ENCODE measurements at regions not wholly inside any gene's neighbourhood (a gene's known extent, or its start where the extent isn't known, plus 50 kb on each side); places are given as distances from the start of the nearest gene placed in this dataset.
"Not testable (repeated sequence)": the region's sequence is repeated elsewhere in the genome, so short reads cannot be mapped to it uniquely, and the experiment has no call there.

DNA sequence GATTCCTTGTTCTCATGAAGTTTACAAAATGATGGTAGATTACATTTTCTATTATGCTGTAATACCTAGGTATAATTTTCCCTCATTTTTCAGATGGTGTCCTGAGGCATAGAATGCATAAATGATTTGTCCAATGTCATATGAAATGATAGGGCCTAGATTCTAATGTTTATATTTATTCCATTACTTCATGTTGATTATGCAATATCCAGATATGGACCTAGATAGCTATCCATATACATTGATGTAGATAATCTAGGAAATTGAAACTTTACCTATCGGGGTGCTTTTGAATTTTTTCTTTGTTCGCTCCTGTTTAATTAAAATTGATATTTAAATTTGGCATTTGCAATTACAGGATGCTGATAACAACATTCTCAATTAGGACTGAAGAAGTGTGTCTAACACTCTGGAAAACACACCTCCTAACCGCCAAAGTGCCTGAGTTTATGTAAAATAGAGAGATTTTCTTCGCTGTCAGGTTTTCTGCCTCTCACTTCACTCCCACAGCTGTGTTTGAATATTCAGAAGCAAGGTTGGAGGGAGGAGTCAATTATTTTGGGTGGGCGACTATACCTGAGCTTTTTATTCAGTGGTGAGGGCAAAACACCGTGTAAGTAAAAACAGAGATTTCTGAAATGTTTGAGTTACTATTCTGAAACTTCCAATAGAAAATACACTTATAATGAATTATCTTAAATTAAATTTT lies 164.4 kb upstream of the ATP2B1 start:
- no peak for DNase-seq (ENCODE audit: low read depth)
- no peak overlapping the region for H3K4me3 ChIP-seq (ENCODE audit: low read length)
- TF ChIP-seq, protein P1, sequence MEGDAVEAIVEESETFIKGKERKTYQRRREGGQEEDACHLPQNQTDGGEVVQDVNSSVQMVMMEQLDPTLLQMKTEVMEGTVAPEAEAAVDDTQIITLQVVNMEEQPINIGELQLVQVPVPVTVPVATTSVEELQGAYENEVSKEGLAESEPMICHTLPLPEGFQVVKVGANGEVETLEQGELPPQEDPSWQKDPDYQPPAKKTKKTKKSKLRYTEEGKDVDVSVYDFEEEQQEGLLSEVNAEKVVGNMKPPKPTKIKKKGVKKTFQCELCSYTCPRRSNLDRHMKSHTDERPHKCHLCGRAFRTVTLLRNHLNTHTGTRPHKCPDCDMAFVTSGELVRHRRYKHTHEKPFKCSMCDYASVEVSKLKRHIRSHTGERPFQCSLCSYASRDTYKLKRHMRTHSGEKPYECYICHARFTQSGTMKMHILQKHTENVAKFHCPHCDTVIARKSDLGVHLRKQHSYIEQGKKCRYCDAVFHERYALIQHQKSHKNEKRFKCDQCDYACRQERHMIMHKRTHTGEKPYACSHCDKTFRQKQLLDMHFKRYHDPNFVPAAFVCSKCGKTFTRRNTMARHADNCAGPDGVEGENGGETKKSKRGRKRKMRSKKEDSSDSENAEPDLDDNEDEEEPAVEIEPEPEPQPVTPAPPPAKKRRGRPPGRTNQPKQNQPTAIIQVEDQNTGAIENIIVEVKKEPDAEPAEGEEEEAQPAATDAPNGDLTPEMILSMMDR (IDR thresholded peaks at IDR 0.05; ENCODE audit: insufficient read depth, low read depth, low read length, missing control alignments) = no peak

GRCh38 chr12:89870413-89871184 lies 162.0 kb upstream of the ATP2B1 start:
- no peak for DNase-seq (ENCODE audit: low read depth)
- TF ChIP-seq, protein P1 (IDR thresholded peaks at IDR 0.05; ENCODE audit: insufficient read depth, low read depth, low read length, missing control alignments) = no peak
- H3K4me3 ChIP-seq (ENCODE audit: low read length) = no peak overlapping the region

DNA sequence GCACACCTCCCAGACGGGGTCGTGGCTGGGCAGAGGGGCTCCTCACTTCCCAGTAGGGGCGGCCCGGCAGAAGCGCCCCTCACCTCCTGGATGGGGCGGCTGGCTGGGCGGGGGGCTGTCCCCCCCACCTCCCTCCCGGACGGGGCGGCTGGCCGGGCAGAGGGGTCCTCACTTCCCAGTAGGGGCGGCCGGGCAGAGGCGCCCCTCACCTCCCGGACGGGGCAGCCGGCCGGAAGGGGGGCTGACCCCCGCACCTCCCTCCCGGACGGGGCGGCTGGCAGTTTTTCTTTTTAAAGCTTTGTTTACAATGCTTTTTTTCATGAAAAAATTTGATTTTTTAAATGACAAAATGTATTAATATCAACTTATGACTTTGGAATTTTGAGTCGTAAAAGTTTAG lies 159.0 kb upstream of the ATP2B1 start:
- H3K4me3 ChIP-seq (ENCODE audit: low read length); DNase-seq (ENCODE audit: low read depth): not testable (repeated sequence)

DNA sequence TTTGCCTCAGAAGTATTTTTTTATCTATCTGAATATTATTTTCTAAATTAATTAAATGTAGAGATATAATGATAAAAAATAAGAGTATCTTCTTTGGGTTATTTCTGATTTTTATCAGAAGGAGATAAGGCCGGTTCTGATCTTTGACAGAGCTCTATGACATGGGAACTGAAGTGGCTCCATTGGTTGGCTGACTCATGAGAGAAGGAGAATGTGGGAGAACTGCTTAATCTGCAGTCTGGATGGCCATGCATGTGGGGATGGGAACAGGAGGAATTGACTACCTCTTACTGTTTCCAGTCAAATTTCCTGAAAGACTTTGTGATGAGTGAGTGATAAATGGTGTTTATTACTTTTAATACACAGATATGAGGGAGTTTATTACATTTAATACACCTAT lies 155.8 kb upstream of the ATP2B1 start:
- peak; percentile 40 for DNase-seq (ENCODE audit: low read depth)
- TF ChIP-seq, protein P1 (IDR thresholded peaks at IDR 0.05; ENCODE audit: insufficient read depth, low read depth, low read length, missing control alignments) = no peak
- H3K4me3 ChIP-seq (ENCODE audit: low read length) = no peak overlapping the region

DNA sequence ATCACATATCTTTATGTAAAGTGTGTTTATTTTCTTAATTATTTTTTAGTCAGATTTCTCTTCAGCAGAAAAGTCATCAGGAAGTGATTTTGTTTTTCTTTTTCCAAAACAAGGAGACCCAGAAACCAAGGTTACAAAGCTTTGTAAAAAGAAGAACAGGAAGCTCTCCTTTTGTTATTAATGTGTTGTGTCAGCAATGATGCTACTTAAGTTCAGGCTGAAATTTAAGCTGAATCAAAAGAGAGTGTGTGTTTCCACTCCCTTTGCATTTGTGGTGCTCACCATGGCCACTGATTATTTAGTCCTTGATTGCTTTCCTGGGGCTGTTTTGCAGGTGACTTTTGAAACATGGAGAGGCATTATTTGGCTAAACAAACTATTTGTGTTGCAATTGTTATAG lies 155.3 kb upstream of the ATP2B1 start:
- TF ChIP-seq, protein P1 (IDR thresholded peaks at IDR 0.05; ENCODE audit: insufficient read depth, low read depth, low read length, missing control alignments) = no peak
- DNase-seq (ENCODE audit: low read depth) = no peak
- no peak overlapping the region for H3K4me3 ChIP-seq (ENCODE audit: low read length)

GRCh38 chr12:89863493-89863938 lies 154.9 kb upstream of the ATP2B1 start:
- TF ChIP-seq, protein P1 (IDR thresholded peaks at IDR 0.05; ENCODE audit: insufficient read depth, low read depth, low read length, missing control alignments) = no peak
- no peak overlapping the region for H3K4me3 ChIP-seq (ENCODE audit: low read length)
- no peak for DNase-seq (ENCODE audit: low read depth)

- no peak overlapping the region for H3K4me3 ChIP-seq (ENCODE audit: low read length)
- TF ChIP-seq, protein P1 (IDR thresholded peaks at IDR 0.05; ENCODE audit: insufficient read depth, low read depth, low read length, missing control alignments) = no peak
- DNase-seq (ENCODE audit: low read depth) = no peak
Measured at GRCh38 chr12:89862511-89863445, 154.1 kb upstream of the ATP2B1 start.
